Endothelial cell of umbilical vein (primary cell): ENCODE measurements at regions not wholly inside any gene's neighbourhood (a gene's known extent, or its start where the extent isn't known, plus 50 kb on each side); places are given as distances from the start of the nearest gene placed in this dataset.

Experiments used
- BruUV-seq: library from RNA; stranded (reverse); fragments of 400-500 nt; replicated peaks from 2 replicates; lab custom pipeline; 2021; lab: Mats Ljungman, UMichigan
- CTCF ChIA-PET: fragments of 300-600, 350-600 bp; sonication (Branson Sonifier 250); formaldehyde crosslinking; loops from one replicate; lab custom pipeline; 2021; ENCODE audit warnings: antibody characterized with exemption, inconsistent platforms; lab: Charles Lee
- POLR2A ChIA-PET: fragments of 300-600, 350-600 bp; sonication (Branson Sonifier 250); formaldehyde crosslinking; loops from one replicate; lab custom pipeline; 2021; ENCODE audit warnings: antibody characterized with exemption, inconsistent platforms; lab: Charles Lee
- DNase-seq: peaks from one replicate; pipeline ENCODE4 v3.0.0-alpha.2; 2011; ENCODE audit warnings: low read depth, low spot score
- FAIRE-seq: peaks from 2 replicates; lab custom pipeline; 2011; peaks lifted over from hg19 to GRCh38; lab: Jason Lieb, UNC
- H2AFZ ChIP-seq: 2 replicates; pipeline ENCODE4 v1.6.0; 2012; ENCODE audit warnings: low read depth, low read length, control low read depth, inconsistent platforms
- H3K27ac ChIP-seq: 2 replicates; pipeline ENCODE4 v1.5.1; 2011; ENCODE audit warnings: low read depth, mild to moderate bottlenecking, control low read depth, low read length, moderate library complexity; ENCODE audit not compliant: insufficient read depth
- H3K27me3 ChIP-seq, 2 experiments: 2 replicates each; pipeline versions ENCODE4 v1.6.0 to v1.6.1; 2011; ENCODE audit warnings: low read length in 2 of 2, mixed read lengths in 1 of 2; ENCODE audit not compliant: control insufficient read depth in 2 of 2, insufficient read depth in 2 of 2
- H3K36me3 ChIP-seq, 2 experiments: 2 replicates in 1 of 2; 3 replicates in 1 of 2; pipeline ENCODE4 v1.5.1; 2011; ENCODE audit warnings: low read length in 2 of 2, mild to moderate bottlenecking in 1 of 2, moderate library complexity in 1 of 2; ENCODE audit not compliant: control insufficient read depth in 2 of 2, insufficient read depth in 2 of 2; ENCODE audit errors: extremely low read depth in 1 of 2
- H3K4me1 ChIP-seq: 3 replicates; pipeline ENCODE4 v1.5.1; 2011; ENCODE audit warnings: mild to moderate bottlenecking, low read length; ENCODE audit not compliant: control insufficient read depth, insufficient read depth; ENCODE audit errors: extremely low read depth
- H3K4me2 ChIP-seq: 2 replicates; pipeline ENCODE4 v1.6.1; 2011; ENCODE audit warnings: low read length, control low read depth, mixed read lengths; ENCODE audit not compliant: insufficient read depth
- H3K4me3 ChIP-seq, 3 experiments: fragments of 200-600 bp in 1 of 3; sonication (generic), shearing (Covaris generic) in 1 of 3; replicated peaks in 1 of 3; 2 replicates each; pipeline ENCODE4 v1.5.1; 2011 to 2016; ENCODE audit warnings: control low read depth in 3 of 3, low read length in 3 of 3, mild to moderate bottlenecking in 2 of 3, inconsistent platforms in 1 of 3, low read depth in 1 of 3, moderate library complexity in 1 of 3; ENCODE audit not compliant: insufficient read depth in 1 of 3
- H3K79me2 ChIP-seq: 2 replicates; pipeline ENCODE4 v1.6.0; 2012; ENCODE audit warnings: low read length, inconsistent platforms; ENCODE audit not compliant: control insufficient read depth, insufficient read depth
- H3K9ac ChIP-seq: replicated peaks from 2 replicates; pipeline ENCODE3; 2011; ENCODE audit warnings: low read length, control low read depth; ENCODE audit not compliant: insufficient read depth; ENCODE audit errors: extremely low read depth
- H3K9me1 ChIP-seq: replicated peaks from 3 replicates; pipeline ENCODE4 v1.6.0; 2011; ENCODE audit warnings: mild to moderate bottlenecking, low read length; ENCODE audit not compliant: control insufficient read depth, insufficient read depth; ENCODE audit errors: extremely low read depth
- H3K9me3 ChIP-seq: replicated peaks from 2 replicates; pipeline ENCODE4 v1.5.1; 2012; ENCODE audit warnings: low read length, inconsistent platforms; ENCODE audit not compliant: control insufficient read depth, insufficient read depth
- H4K20me1 ChIP-seq: replicated peaks from 2 replicates; pipeline ENCODE3; 2011; ENCODE audit warnings: mild to moderate bottlenecking, low read length; ENCODE audit not compliant: control insufficient read depth, insufficient read depth; ENCODE audit errors: extremely low read depth
- EZH2 ChIP-seq: IDR thresholded peaks from 2 replicates; pipeline ENCODE4 v1.6.1; 2012; ENCODE audit warnings: borderline replicate concordance, low read depth, mild to moderate bottlenecking, moderate library complexity, low read length, inconsistent platforms; ENCODE audit not compliant: severe bottlenecking
- FOS ChIP-seq: IDR thresholded peaks from 2 replicates; pipeline ENCODE4 v1.6.1; 2011; ENCODE audit warnings: mild to moderate bottlenecking, low read length, moderate library complexity, borderline replicate concordance; ENCODE audit not compliant: insufficient read depth
- GATA2 ChIP-seq: IDR thresholded peaks from 2 replicates; pipeline ENCODE4 v1.7.0; 2011; ENCODE audit warnings: low read depth, mild to moderate bottlenecking, moderate library complexity, mixed read lengths, low read length; ENCODE audit not compliant: insufficient read length, insufficient read depth
- JUN ChIP-seq: IDR thresholded peaks from 2 replicates; pipeline ENCODE4 v1.6.1; 2011; ENCODE audit warnings: borderline replicate concordance, low read depth; ENCODE audit not compliant: insufficient read length, insufficient read depth
- MYC ChIP-seq: IDR thresholded peaks from one replicate; pipeline ENCODE4 v1.6.1; 2011; ENCODE audit warnings: mild to moderate bottlenecking, low read depth, low read length
- POLR2A ChIP-seq: IDR thresholded peaks from 2 replicates; pipeline ENCODE4 v1.6.1; 2012; ENCODE audit warnings: low read depth, mild to moderate bottlenecking, control low read depth, low read length
- POLR2AphosphoS5 ChIP-seq: IDR thresholded peaks from 2 replicates; pipeline ENCODE4 v1.6.1; 2012; ENCODE audit warnings: low read depth, mild to moderate bottlenecking, control low read depth, low read length, moderate library complexity; ENCODE audit not compliant: insufficient read depth
- dilution Hi-C: fragments of 300-500 bp; cut with MboI; formaldehyde crosslinking; loops from one replicate; pipeline ENCODE4 v1.15.0; 2019; ENCODE audit warnings: low sequenced_read_pairs; ENCODE audit not compliant: extremely low pct_ligation_motif_present
- intact Hi-C: fragments of 100-400 bp; cut with micrococcal nuclease; formaldehyde crosslinking; loops from one replicate; pipeline ENCODE4 v1.10.0; 2022
- TF ChIP-seq, protein P1 (sequence below), 2 donors: IDR thresholded peaks; 1 replicate in 1 of 2; 2 replicates in 1 of 2; pipeline ENCODE4 v1.5.1; 2011; ENCODE audit warnings: low read length in 2 of 2, mild to moderate bottlenecking in 2 of 2, moderate library complexity in 2 of 2, control low read depth in 1 of 2, inconsistent platforms in 1 of 2, low read depth in 1 of 2; ENCODE audit not compliant: insufficient read depth in 1 of 2; ENCODE audit errors: extremely low read depth in 1 of 2
- TF ChIP-seq, protein P2 (sequence below): IDR thresholded peaks from 2 replicates; pipeline ENCODE4 v1.6.1; 2011; ENCODE audit not compliant: insufficient read depth, insufficient read length

DNA sequence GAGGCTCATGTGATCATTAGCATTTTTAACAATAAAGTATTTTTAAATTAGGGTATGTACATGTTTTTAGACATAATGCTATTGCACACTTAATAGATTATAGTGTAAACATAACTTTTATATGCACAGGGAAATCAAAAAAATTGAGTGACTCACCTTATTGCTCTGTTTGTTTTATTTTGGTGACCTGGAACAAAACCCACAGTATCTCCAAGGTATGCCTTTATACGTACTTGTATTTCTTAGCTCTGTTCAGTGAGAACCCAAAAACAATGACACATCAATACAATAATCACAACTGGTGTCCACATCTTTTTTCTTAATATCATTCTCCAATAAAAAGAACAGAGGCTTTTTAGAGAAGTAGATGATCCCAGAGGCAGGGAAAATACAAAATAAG, 112.2 kb downstream of the CYB561 start:
- Histone ChIP-seq H4K20me1 (no peaks in the 10 kb centered on the region), H3K4me2 (no peak overlapping the region), H3K27ac (no peak overlapping the region), H3K4me1 (no peaks in the 10 kb centered on the region), H3K9me3 (no peaks in the 10 kb centered on the region), H3K79me2 (no peaks in the 10 kb centered on the region), H3K4me3 (no peak overlapping the region), H3K9ac (no peak overlapping the region), H3K36me3 (no peaks in the 10 kb centered on the region), H3K27me3 (no peaks in the 10 kb centered on the region), H3K9me1 (no peaks in the 10 kb centered on the region), H2AFZ (no peak overlapping the region)
- intact Hi-C loops = no loop called here
- dilution Hi-C loops = no loop called here
- no peak for FAIRE-seq
- TF ChIP-seq POLR2AphosphoS5 = no peak
- TF ChIP-seq POLR2A = no peak
- no peak for TF ChIP-seq GATA2
- TF ChIP-seq, protein P1, sequence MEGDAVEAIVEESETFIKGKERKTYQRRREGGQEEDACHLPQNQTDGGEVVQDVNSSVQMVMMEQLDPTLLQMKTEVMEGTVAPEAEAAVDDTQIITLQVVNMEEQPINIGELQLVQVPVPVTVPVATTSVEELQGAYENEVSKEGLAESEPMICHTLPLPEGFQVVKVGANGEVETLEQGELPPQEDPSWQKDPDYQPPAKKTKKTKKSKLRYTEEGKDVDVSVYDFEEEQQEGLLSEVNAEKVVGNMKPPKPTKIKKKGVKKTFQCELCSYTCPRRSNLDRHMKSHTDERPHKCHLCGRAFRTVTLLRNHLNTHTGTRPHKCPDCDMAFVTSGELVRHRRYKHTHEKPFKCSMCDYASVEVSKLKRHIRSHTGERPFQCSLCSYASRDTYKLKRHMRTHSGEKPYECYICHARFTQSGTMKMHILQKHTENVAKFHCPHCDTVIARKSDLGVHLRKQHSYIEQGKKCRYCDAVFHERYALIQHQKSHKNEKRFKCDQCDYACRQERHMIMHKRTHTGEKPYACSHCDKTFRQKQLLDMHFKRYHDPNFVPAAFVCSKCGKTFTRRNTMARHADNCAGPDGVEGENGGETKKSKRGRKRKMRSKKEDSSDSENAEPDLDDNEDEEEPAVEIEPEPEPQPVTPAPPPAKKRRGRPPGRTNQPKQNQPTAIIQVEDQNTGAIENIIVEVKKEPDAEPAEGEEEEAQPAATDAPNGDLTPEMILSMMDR (IDR thresholded peaks at IDR 0.05; ENCODE audit: extremely low read depth in 1 of 2, insufficient read depth in 1 of 2, low read depth in 1 of 2, low read length in 2 of 2) = no peak
- TF ChIP-seq MYC = no peak
- TF ChIP-seq FOS = no peak
- TF ChIP-seq JUN = no peak
- TF ChIP-seq, protein P2, sequence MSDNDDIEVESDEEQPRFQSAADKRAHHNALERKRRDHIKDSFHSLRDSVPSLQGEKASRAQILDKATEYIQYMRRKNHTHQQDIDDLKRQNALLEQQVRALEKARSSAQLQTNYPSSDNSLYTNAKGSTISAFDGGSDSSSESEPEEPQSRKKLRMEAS = no peak
- TF ChIP-seq EZH2 = no peak
- BruUV-seq = no TSS peak
- no peak for DNase-seq
- ChIA-PET POLR2A (no interaction called here), CTCF (interaction anchor here (1.6 kb wide), 1 partner anchor 252 kb away, joined by 3 read pairs; no protein-coding TSS in a partner anchor)
